Right lobe of liver (tissue), 4 donors: ENCODE measurements at regions not wholly inside any gene's neighbourhood (a gene's known extent, or its start where the extent isn't known, plus 50 kb on each side); places are given as distances from the start of the nearest gene placed in this dataset.

Experiments
- POLR2A ChIP-seq: fragments of 450-650 bp; IDR thresholded peaks from one replicate; pipeline ENCODE4 v1.6.1; 2017; ENCODE audit warnings: antibody characterized with exemption, mild to moderate bottlenecking
- TF ChIP-seq, protein P1 (sequence below), 4 donors: fragments of 200-600 bp in 3 of 4; fragments of 450-650 bp in 1 of 4; IDR thresholded peaks; one replicate each; pipeline versions ENCODE4 v1.5.1 to v1.8.0; 2016 to 2022; ENCODE audit warnings: antibody characterized with exemption in 4 of 4, mild to moderate bottlenecking in 2 of 4
- donor health status: DM: no; HTN: no; CAD: no.
- donor health status: DM: no; HTN: no; CAD: no.
- donor health status: DM: no; HTN: yes; CAD: no.

DNA sequence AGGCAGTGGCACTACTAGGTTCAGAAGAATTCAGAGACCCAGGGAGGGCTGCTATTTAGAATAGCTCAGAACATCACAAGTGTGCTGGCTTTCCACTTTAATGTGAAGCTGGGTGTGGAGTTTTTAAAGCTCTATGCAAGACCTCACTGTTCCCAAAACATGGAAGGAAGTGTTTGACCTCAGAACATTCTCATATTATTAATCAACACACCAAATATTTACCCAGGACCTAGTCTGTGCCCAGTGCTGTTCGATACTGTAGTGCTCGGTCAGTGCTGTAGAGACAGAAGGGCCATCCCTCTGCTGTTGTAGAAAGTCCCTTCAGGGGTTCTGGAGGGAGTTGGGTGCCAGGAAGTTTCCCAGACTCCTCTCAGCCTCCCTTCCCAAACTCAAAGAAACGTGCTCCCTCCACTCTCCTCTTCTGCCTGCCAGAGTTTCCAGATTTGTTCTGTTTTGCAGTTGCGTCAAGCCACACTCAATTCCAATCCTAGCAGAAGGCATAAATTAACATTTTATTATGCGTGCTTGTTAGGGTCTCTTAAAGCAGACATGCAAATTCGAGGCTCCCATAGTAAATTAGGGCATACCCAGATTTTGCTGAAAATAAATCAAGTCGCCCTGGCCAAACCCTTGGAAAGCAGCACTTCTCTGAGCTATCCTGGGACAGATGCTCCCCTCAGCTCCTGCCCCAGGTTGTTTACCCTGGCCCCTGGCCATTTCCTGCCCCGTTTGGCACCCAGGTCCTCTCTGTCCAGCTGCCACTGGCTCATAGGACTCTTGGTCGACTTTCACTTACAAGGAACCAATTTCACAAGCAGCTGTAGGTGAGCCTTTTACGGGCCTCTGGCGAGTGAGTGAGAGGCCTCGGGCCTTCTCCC, 248.6 kb downstream of the HIVEP2 start:
- TF ChIP-seq, protein P1, sequence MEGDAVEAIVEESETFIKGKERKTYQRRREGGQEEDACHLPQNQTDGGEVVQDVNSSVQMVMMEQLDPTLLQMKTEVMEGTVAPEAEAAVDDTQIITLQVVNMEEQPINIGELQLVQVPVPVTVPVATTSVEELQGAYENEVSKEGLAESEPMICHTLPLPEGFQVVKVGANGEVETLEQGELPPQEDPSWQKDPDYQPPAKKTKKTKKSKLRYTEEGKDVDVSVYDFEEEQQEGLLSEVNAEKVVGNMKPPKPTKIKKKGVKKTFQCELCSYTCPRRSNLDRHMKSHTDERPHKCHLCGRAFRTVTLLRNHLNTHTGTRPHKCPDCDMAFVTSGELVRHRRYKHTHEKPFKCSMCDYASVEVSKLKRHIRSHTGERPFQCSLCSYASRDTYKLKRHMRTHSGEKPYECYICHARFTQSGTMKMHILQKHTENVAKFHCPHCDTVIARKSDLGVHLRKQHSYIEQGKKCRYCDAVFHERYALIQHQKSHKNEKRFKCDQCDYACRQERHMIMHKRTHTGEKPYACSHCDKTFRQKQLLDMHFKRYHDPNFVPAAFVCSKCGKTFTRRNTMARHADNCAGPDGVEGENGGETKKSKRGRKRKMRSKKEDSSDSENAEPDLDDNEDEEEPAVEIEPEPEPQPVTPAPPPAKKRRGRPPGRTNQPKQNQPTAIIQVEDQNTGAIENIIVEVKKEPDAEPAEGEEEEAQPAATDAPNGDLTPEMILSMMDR (IDR thresholded peaks at IDR 0.05) = no peak
- no peak for TF ChIP-seq POLR2A
